HepG2 (cell line): ENCODE measurements at regions not wholly inside any gene's neighbourhood (a gene's known extent, or its start where the extent isn't known, plus 50 kb on each side); places are given as distances from the start of the nearest gene placed in this dataset.
A peak's percentile ranks its signal among the peaks of the same experiment; 100 is the strongest.

Experiments
- AGO2 ChIP-seq: fragments of 200-400 bp; formaldehyde crosslinking; optimal IDR thresholded peaks from 2 replicates; pipeline ENCODE3; 2017; ENCODE audit warnings: mild to moderate bottlenecking, low read depth, low read length, moderate library complexity
- ARHGAP35 ChIP-seq: sonication (generic); formaldehyde crosslinking; IDR thresholded peaks from 2 replicates; pipeline ENCODE4 v1.9.0; 2022; ENCODE audit warnings: mild to moderate bottlenecking, inconsistent platforms, moderate library complexity, missing genetic modification reagents, borderline replicate concordance
- IKZF5 ChIP-seq: IDR thresholded peaks from 2 replicates; pipeline ENCODE4 v1.6.1; 2018; ENCODE audit warnings: missing genetic modification reagents, mild to moderate bottlenecking, missing compliant biosample characterization
- MAX ChIP-seq: IDR thresholded peaks from 2 replicates; pipeline ENCODE4 v1.6.1; 2012; ENCODE audit warnings: inconsistent platforms
- MED1 ChIP-seq: sonication (generic); formaldehyde crosslinking; IDR thresholded peaks from 2 replicates; pipeline ENCODE4 v1.4.0; 2020; ENCODE audit warnings: missing genetic modification reagents
- PHF21A ChIP-seq: sonication (generic); formaldehyde crosslinking; IDR thresholded peaks from 2 replicates; pipeline ENCODE4 v1.5.0; 2020; ENCODE audit warnings: mild to moderate bottlenecking, missing genetic modification reagents
- RCOR2 ChIP-seq: IDR thresholded peaks from 2 replicates; pipeline ENCODE4 v1.6.1; 2016; ENCODE audit warnings: missing biosample characterization, missing genetic modification reagents
- RFX1 ChIP-seq: fragments of 450-650 bp; IDR thresholded peaks from 2 replicates; pipeline ENCODE4 v1.6.1; 2017
- RFX3 ChIP-seq: IDR thresholded peaks from 2 replicates; pipeline ENCODE4 v1.6.1; 2016; ENCODE audit warnings: missing biosample characterization, missing genetic modification reagents
- SATB2 ChIP-seq: sonication (generic); formaldehyde crosslinking; IDR thresholded peaks from 2 replicates; pipeline ENCODE4 v1.5.0; 2020; ENCODE audit warnings: missing genetic modification reagents
- SMAD9 ChIP-seq: sonication (generic); formaldehyde crosslinking; IDR thresholded peaks from 2 replicates; pipeline ENCODE4 v1.5.1; 2020; ENCODE audit warnings: mild to moderate bottlenecking, missing genetic modification reagents
- SUZ12 ChIP-seq: fragments of 150-350 bp; IDR thresholded peaks from 2 replicates; pipeline ENCODE4 v1.6.1; 2014; ENCODE audit warnings: low read depth, low read length
- U2AF1 ChIP-seq: fragments of 200-400 bp; formaldehyde crosslinking; optimal IDR thresholded peaks from 2 replicates; pipeline ENCODE3; 2017; ENCODE audit warnings: mild to moderate bottlenecking, low read depth, low read length
- USF2 ChIP-seq, 2 experiments: sonication (generic) in 1 of 2; formaldehyde crosslinking in 1 of 2; IDR thresholded peaks; 2 replicates each; pipeline versions ENCODE4 v1.5.1 to v1.6.1; 2011 to 2020; ENCODE audit warnings: borderline replicate concordance in 1 of 2, low read depth in 1 of 2, low read length in 1 of 2, mild to moderate bottlenecking in 1 of 2, missing genetic modification reagents in 1 of 2, moderate library complexity in 1 of 2
- XRCC5 ChIP-seq: fragments of 200-400 bp; formaldehyde crosslinking; optimal IDR thresholded peaks from 2 replicates; pipeline ENCODE3; 2017; ENCODE audit warnings: mild to moderate bottlenecking, low read length
- ZFX ChIP-seq: sonication (generic); formaldehyde crosslinking; IDR thresholded peaks from 2 replicates; pipeline ENCODE4 v1.4.0; 2020; ENCODE audit warnings: mild to moderate bottlenecking, low read depth, missing genetic modification reagents, moderate library complexity
- ZFY ChIP-seq: sonication (generic); formaldehyde crosslinking; IDR thresholded peaks from 2 replicates; pipeline ENCODE4 v1.4.0; 2020; ENCODE audit warnings: missing genetic modification reagents
- ZNF276 ChIP-seq: sonication (generic); formaldehyde crosslinking; IDR thresholded peaks from 2 replicates; pipeline ENCODE4 v1.4.0; 2020; ENCODE audit warnings: mild to moderate bottlenecking, low read depth, missing genetic modification reagents
- ZNF296 ChIP-seq: sonication (generic); formaldehyde crosslinking; conservative IDR thresholded peaks from 2 replicates; pipeline ENCODE4 v1.5.0; 2020; ENCODE audit warnings: mild to moderate bottlenecking, missing genetic modification reagents
- ZNF335 ChIP-seq: sonication (generic); formaldehyde crosslinking; IDR thresholded peaks from 2 replicates; pipeline ENCODE4 v1.4.0; 2020; ENCODE audit warnings: missing genetic modification reagents
- ZNF549 ChIP-seq: sonication (generic); formaldehyde crosslinking; IDR thresholded peaks from 2 replicates; pipeline ENCODE4 v1.5.0; 2020; ENCODE audit warnings: missing genetic modification reagents
- ZNF558 ChIP-seq: sonication (generic); formaldehyde crosslinking; IDR thresholded peaks from 2 replicates; pipeline ENCODE4 v1.9.0; 2022; ENCODE audit warnings: mild to moderate bottlenecking, missing genetic modification reagents, borderline replicate concordance
- ZNF7 ChIP-seq: IDR thresholded peaks from 2 replicates; pipeline ENCODE4 v1.6.1; 2016; ENCODE audit warnings: missing biosample characterization, missing genetic modification reagents
- ZNF746 ChIP-seq: sonication (generic); formaldehyde crosslinking; IDR thresholded peaks from 2 replicates; pipeline ENCODE4 v1.8.0; 2022; ENCODE audit warnings: mild to moderate bottlenecking, missing genetic modification reagents
- ZNF782 ChIP-seq: sonication (generic); formaldehyde crosslinking; IDR thresholded peaks from 2 replicates; pipeline ENCODE4 v1.4.0; 2020; ENCODE audit warnings: missing genetic modification reagents, mild to moderate bottlenecking, borderline replicate concordance
- ZNF788 ChIP-seq: sonication (generic); formaldehyde crosslinking; IDR thresholded peaks from 2 replicates; pipeline ENCODE4 v1.5.0; 2020; ENCODE audit warnings: mild to moderate bottlenecking, missing genetic modification reagents, borderline replicate concordance
- ZNF879 ChIP-seq: sonication (generic); formaldehyde crosslinking; IDR thresholded peaks from 2 replicates; pipeline ENCODE4 v1.8.1; 2023; ENCODE audit warnings: missing genetic modification reagents
- ZNF891 ChIP-seq: sonication (generic); formaldehyde crosslinking; IDR thresholded peaks from 2 replicates; pipeline ENCODE4 v1.5.0; 2020; ENCODE audit warnings: mild to moderate bottlenecking, missing genetic modification reagents

DNA sequence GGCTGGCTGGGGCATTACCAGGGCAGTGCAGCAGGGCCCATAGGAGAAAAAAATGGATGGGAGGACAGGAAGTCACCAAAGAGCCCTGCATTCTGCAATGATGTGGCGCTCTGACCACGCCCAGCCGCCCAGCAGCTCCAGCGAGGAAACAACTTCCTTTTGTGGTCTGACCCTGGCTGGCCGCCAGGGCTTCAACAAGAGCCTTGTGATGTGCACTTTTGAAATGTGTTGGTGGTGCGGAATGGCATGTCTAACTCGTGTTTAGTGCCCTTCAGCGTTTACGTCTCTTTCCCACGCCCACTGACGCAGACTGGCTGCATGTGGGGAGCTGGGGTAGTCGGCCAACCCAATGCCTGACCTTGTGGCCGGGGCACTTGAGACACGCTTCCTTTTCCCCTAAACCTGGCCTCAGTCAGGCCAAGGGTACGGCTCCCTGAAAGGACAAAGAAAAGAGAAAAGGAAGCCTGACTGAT lies 81.9 kb upstream of the CTNNB1 start (continued):
- TF ChIP-seq USF2 (IDR thresholded peaks at IDR 0.05; ENCODE audit: low read depth, low read length) (no peak), USF2 (CRISPR knock-in tag; IDR thresholded peaks at IDR 0.05; ENCODE audit: borderline replicate concordance) (peak; percentile 68; the same call in 1 of the 2 replicates), ZFX (CRISPR knock-in tag) (peak; percentile 63; the same call in 1 of the 2 replicates), ZFY (CRISPR knock-in tag) (peak; percentile 39; the same call in 1 of the 2 replicates), PHF21A (no peak), ZNF879 (CRISPR knock-in tag) (no peak), ZNF296 (CRISPR knock-in tag) (no peak), ZNF558 (CRISPR knock-in tag) (no peak), ZNF788 (CRISPR knock-in tag) (0 out of 2 replicates have a peak, but pooled peaks have one; percentile 35), RCOR2 (CRISPR knock-in tag) (peak; percentile 47; the same call in 1 of the 2 replicates), ZNF276 (CRISPR knock-in tag) (no peak), RFX1 (no peak), U2AF1 (no peak), AGO2 (no peak), SUZ12 (no peak), SMAD9 (CRISPR knock-in tag) (no peak), SATB2 (CRISPR knock-in tag) (no peak), MAX (peak; percentile 87), RFX3 (no peak), MED1 (peak; percentile 62), ZNF891 (0 out of 2 replicates have a peak, but pooled peaks have one; percentile 32), IKZF5 (CRISPR knock-in tag) (0 out of 2 replicates have a peak, but pooled peaks have one; percentile 37), ARHGAP35 (no peak), ZNF549 (CRISPR knock-in tag) (no peak), XRCC5 (no peak), ZNF335 (CRISPR knock-in tag) (peak; percentile 95), ZNF746 (CRISPR knock-in tag) (no peak), ZNF7 (CRISPR knock-in tag) (no peak), ZNF782 (0 out of 2 replicates have a peak, but pooled peaks have one; percentile 26)
